PFSK-1 (cell line): ENCODE measurements at regions not wholly inside any gene's neighbourhood (a gene's known extent, or its start where the extent isn't known, plus 50 kb on each side); places are given as distances from the start of the nearest gene placed in this dataset.

ENCODE experiments used
- FOXP2 ChIP-seq: optimal IDR thresholded peaks from 2 replicates; pipeline ENCODE3; 2011; ENCODE audit warnings: borderline replicate concordance, control low read depth, inconsistent platforms; ENCODE audit not compliant: insufficient read depth; ENCODE audit errors: extremely low read length, extremely low read depth
- POLR2AphosphoS5 ChIP-seq: IDR thresholded peaks from 2 replicates; pipeline ENCODE4 v1.6.1; 2012; ENCODE audit warnings: low read depth, mild to moderate bottlenecking, control low read depth, low read length, moderate library complexity
- SIN3A ChIP-seq: IDR thresholded peaks from 2 replicates; pipeline ENCODE4 v1.6.1; 2012; ENCODE audit warnings: mild to moderate bottlenecking, low read length, moderate library complexity, borderline replicate concordance; ENCODE audit not compliant: insufficient read depth
- TAF1 ChIP-seq: IDR thresholded peaks from 2 replicates; pipeline ENCODE4 v1.6.1; 2012; ENCODE audit warnings: low read length, control low read depth, borderline replicate concordance; ENCODE audit not compliant: insufficient read depth
- TF ChIP-seq, protein P1 (sequence below), 2 experiments: IDR thresholded peaks; 2 replicates each; pipeline versions ENCODE4 v1.6.1 to v1.8.0; 2011 to 2012; ENCODE audit warnings: low read depth in 2 of 2, low read length in 2 of 2, control low read depth in 1 of 2, inconsistent platforms in 1 of 2, mild to moderate bottlenecking in 1 of 2, moderate library complexity in 1 of 2; ENCODE audit not compliant: insufficient read depth in 1 of 2

DNA sequence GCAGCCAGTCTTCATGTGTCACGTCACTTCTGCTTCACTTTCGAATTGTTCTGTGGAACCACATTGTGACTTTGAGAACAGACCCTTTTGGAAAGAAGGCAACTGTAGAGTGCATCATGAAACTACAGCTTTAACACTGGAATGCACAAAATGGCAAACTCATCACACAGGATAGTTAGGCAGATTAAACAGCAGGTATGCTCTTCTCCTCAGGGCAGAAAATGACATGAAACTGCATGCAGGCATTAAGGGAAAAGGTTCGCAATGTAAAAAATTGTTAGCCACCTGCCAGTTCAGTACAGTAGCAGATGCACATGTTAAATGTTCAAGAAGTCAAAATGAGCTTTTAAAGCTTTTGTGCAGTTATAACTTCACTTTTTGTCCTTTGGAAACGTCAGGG lies 864.6 kb upstream of the IGFBP7 start:
- TF ChIP-seq FOXP2: no peak
- TF ChIP-seq, protein P1, sequence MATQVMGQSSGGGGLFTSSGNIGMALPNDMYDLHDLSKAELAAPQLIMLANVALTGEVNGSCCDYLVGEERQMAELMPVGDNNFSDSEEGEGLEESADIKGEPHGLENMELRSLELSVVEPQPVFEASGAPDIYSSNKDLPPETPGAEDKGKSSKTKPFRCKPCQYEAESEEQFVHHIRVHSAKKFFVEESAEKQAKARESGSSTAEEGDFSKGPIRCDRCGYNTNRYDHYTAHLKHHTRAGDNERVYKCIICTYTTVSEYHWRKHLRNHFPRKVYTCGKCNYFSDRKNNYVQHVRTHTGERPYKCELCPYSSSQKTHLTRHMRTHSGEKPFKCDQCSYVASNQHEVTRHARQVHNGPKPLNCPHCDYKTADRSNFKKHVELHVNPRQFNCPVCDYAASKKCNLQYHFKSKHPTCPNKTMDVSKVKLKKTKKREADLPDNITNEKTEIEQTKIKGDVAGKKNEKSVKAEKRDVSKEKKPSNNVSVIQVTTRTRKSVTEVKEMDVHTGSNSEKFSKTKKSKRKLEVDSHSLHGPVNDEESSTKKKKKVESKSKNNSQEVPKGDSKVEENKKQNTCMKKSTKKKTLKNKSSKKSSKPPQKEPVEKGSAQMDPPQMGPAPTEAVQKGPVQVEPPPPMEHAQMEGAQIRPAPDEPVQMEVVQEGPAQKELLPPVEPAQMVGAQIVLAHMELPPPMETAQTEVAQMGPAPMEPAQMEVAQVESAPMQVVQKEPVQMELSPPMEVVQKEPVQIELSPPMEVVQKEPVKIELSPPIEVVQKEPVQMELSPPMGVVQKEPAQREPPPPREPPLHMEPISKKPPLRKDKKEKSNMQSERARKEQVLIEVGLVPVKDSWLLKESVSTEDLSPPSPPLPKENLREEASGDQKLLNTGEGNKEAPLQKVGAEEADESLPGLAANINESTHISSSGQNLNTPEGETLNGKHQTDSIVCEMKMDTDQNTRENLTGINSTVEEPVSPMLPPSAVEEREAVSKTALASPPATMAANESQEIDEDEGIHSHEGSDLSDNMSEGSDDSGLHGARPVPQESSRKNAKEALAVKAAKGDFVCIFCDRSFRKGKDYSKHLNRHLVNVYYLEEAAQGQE (IDR thresholded peaks at IDR 0.05; ENCODE audit: insufficient read depth in 1 of 2, low read depth in 2 of 2, low read length in 2 of 2): no peak
- TF ChIP-seq POLR2AphosphoS5: no peak
- no peak for TF ChIP-seq TAF1
- no peak for TF ChIP-seq SIN3A

DNA sequence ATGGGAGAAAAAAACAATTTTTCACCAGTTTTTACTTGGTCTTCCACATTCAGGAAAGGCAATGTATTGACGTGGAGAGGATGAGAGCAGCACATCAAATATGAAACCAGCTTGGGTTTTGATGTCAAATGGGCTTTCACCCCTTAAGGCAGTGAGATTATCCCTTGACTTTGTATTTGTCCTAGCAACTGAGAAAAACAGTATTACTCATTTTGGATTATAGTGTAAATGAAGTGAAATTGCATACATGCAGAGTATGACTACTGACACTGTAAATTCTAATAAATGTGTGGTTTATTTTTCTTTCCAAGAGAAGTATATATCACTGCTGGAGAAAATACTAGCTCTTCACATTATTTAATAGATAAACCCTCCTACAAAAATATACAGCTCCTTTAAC lies 863.6 kb upstream of the IGFBP7 start:
- TF ChIP-seq, protein P1 (IDR thresholded peaks at IDR 0.05; ENCODE audit: insufficient read depth in 1 of 2, low read depth in 2 of 2, low read length in 2 of 2): no peak
- TF ChIP-seq TAF1: no peak
- no peak for TF ChIP-seq SIN3A
- TF ChIP-seq POLR2AphosphoS5: no peak
- no peak for TF ChIP-seq FOXP2

GRCh38 chr4:57971261-57971660 lies 861.1 kb upstream of the IGFBP7 start:
- TF ChIP-seq FOXP2 (no peak), TAF1 (no peak), POLR2AphosphoS5 (no peak), SIN3A (no peak)
- TF ChIP-seq, protein P1 (IDR thresholded peaks at IDR 0.05; ENCODE audit: insufficient read depth in 1 of 2, low read depth in 2 of 2, low read length in 2 of 2): no peak

- TF ChIP-seq TAF1 (no peak), POLR2AphosphoS5 (no peak), SIN3A (no peak), FOXP2 (no peak)
- TF ChIP-seq, protein P1 (IDR thresholded peaks at IDR 0.05; ENCODE audit: insufficient read depth in 1 of 2, low read depth in 2 of 2, low read length in 2 of 2): no peak
These were observed 857.0 kb upstream of the IGFBP7 start for GRCh38 chr4:57966987-57967760.

DNA sequence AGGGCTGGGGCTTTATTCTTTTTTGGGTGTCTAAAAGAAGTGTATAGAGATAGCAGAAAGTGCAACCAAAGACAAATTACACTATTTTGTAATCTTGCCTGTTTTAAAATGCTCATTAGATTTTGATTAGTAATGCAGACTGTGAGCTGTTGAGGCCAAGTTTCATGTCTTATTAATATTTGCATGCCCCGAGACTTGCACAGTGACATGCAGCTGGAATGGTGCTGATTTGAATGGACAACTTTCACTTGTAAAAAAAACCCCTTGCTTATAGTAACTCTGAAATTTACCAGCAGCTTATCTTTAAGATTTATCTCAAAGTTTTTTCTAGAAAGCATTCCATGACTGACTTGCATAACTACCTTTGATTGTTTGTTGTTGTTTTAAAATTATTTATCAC lies 835.1 kb upstream of the IGFBP7 start:
- TF ChIP-seq POLR2AphosphoS5: no peak
- no peak for TF ChIP-seq SIN3A
- TF ChIP-seq FOXP2: no peak
- TF ChIP-seq TAF1: no peak
- TF ChIP-seq, protein P1 (IDR thresholded peaks at IDR 0.05; ENCODE audit: insufficient read depth in 1 of 2, low read depth in 2 of 2, low read length in 2 of 2): no peak
